NCI-H82 treated with DMSO at 0.1 percent for 48 hours (cell line): ENCODE measurements at regions not wholly inside any gene's neighbourhood (a gene's known extent, or its start where the extent isn't known, plus 50 kb on each side); places are given as distances from the start of the nearest gene placed in this dataset.

ENCODE experiments used
- DNase-seq: peaks from one replicate; lab custom pipeline; 2025; ENCODE audit not compliant: unreplicated experiment; lab: John Stamatoyannopoulos, UW

DNA sequence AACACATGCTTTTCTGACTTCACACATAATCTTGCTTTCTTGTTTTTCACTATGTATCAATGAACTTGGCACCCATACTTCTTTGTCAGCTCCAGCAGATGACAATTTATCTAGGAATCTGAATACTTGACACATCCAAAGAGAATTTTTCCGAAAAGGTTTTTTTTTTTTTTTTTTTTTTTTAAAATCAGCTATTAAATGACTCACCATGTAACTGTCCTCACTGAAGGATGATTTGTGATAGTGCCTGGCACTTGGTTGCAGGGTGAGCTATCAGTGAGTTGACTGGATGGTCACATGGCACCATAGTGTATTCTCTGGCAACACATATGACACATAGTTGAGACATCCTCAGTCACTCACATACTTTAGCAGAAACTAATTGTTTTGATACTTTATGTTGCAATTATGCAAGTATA lies 133.4 kb upstream of the E2F8 start:
- DNase-seq: no peak

- no peak for DNase-seq
Observed at GRCh38 chr11:19372381-19372780, 131.6 kb upstream of the E2F8 start.

GRCh38 chr11:19370100-19370861 lies 129.5 kb upstream of the E2F8 start:
- DNase-seq: no peak

- DNase-seq: no peak
Observed at GRCh38 chr11:19368726-19369375, 128.1 kb upstream of the E2F8 start.

- DNase-seq: no peak
Observed at GRCh38 chr11:19366992-19367709, 126.4 kb upstream of the E2F8 start.

DNA sequence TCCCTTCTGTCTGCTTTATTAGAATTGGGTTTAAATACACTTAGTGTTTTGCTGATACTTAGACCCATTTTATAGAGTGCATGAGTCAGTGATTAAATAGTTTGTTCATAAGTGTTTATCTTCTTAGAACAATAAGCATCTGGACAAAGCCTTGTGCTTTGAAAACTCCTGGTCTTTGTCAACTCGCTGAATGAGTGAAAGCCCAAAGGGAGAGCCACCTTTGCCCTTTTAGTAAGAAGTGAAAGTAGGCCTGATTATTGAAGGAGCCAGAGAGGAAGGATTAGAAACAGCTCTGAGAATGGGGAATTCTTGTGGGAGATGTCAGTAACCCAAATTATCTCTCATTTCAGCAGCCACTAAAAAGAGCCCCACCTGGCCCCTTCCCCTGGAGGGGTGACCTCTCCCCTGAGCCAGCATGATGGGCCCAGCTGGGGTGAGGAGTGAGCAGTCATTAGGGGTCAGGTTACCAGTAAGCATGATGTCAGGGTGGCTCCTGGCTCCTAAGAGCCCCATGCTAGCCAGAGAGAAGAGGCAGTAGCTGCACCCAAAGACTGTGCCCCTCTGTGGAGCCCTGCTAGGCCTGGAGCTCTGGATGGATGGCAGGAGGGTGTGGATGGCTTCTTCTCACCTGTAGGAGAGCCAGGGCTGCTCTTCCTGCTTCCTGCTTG lies 125.1 kb upstream of the E2F8 start:
- no peak for DNase-seq

- DNase-seq: no peak
Observed at GRCh38 chr11:19359221-19360000, 118.7 kb upstream of the E2F8 start.

DNA sequence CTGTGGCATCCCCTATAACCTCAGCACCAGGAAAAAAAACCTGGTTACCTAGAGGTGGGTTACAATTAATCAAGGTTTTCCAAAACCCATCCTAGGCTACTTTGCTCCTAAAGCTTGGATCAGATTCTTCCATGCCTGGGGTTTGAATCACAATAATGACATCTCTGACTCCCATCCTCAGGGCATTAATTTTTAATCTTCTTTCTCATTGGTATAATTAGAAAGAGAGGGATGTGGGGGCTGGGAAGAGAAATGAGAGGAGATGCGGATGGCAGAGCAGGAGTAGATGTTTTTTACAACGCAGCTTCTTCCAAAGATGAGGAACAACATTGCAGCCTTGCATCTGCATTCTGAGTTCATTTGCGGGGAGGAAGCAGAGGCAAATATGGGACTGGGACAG lies 117.2 kb upstream of the E2F8 start:
- DNase-seq: no peak

DNA sequence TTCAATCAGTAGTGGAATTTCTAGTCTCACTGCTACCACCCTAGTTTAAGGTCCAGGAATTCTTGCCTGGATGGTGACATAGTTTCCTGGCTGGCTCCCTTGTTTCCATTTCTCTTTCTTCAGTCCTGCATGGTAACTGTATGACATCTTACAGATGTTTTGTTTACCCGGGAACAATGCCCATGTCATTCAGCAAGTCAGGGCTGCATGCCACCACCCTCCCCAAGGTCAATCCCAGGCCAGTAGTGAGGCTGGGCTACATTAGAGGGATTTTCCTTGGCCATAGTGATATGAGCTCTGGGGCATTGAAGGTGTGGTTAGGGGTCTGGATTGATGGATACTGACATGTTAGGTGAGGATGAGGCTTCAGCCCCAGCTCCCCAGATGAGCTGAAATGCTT lies 114.9 kb upstream of the E2F8 start:
- DNase-seq: no peak

DNA sequence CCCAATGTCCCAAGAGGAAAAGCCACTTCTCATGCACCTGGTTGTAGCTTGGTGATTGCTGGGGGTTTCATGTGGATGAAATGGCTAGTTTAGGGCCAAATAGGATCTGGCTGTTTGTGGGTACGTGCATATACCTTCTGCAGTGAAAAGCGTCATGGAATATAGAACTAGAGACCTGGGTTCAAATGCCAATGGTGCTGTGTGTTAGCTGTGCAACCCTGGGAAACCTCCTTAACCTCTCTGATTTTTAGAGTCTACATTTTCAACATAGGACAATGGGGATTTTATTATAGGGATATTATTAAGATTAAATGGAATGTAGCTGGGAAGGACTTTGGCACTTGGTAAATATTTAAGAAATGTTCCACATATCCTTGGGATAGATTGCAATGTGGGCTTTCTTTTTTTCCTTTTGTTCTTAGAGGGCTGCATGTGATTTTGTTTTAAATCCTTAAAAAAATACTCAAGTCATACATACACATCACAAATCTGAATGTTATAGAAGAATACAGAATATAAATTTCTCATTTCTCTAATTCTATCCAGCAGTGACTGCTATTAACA lies 112.6 kb upstream of the E2F8 start:
- no peak for DNase-seq

DNA sequence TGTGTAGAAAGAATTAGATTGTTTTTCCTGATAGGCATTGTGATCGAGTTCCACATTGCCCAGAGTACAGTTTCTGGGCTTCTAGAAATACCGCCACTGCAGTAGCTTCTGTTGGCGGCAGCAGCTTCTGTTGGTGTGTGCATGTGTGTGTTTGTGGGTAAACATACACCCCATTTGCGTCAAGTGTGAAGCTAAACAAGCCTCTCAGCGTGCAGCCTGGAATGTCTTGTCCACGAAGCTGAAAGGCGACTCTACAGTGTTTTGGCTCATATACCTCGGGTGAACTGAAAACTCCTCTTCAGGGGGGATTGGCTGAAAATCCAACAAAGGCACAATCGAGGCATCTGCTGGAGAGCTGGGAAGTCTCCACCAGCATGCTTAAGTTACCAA lies 112.0 kb upstream of the E2F8 start:
- DNase-seq: no peak

GRCh38 chr11:19352072-19352770 lies 111.5 kb upstream of the E2F8 start:
- DNase-seq: no peak

DNA sequence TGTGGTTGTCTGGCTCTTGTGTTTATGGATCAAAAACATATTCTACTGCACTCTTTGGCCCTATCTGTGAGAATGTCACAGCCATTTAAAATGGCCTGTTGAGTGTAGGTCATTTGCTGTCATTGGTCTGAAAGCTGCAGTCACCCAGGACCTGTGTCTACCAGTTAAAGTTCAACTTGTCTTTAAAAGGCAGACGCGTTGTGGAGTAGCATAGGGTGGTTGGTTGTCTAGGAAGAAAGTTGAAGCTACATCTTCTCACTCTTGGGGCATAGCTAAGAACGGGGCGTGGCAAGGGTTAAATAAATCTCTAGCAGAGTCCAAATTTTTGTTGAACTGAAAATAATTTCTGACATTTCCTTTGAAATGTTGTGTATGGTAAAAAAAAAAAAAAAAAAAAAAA lies 110.7 kb upstream of the E2F8 start:
- DNase-seq: no peak

GRCh38 chr11:19350160-19350559 lies 109.4 kb upstream of the E2F8 start:
- no peak for DNase-seq

- no peak for DNase-seq
Observed at GRCh38 chr11:19349340-19350025, 108.7 kb upstream of the E2F8 start.

DNA sequence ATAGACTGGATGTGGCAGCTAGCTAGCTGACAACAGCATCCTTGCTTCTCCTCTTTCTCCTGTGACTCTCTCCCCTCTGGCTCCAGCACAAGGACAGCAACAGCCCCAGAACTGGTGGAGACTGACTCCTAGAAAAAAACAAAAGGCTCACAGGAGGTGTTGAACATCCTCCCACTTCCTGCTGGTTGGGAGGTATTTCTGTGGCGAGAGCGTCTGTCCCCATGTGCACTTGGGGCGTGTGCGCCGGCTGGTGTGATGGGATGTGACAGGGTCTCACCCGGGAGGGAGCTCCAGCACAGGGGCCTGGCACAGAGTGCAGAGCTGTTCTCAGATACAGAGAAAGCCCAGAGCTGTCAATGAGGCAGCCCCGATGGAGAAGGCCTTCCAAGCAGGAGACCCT lies 107.2 kb upstream of the E2F8 start:
- no peak for DNase-seq

DNA sequence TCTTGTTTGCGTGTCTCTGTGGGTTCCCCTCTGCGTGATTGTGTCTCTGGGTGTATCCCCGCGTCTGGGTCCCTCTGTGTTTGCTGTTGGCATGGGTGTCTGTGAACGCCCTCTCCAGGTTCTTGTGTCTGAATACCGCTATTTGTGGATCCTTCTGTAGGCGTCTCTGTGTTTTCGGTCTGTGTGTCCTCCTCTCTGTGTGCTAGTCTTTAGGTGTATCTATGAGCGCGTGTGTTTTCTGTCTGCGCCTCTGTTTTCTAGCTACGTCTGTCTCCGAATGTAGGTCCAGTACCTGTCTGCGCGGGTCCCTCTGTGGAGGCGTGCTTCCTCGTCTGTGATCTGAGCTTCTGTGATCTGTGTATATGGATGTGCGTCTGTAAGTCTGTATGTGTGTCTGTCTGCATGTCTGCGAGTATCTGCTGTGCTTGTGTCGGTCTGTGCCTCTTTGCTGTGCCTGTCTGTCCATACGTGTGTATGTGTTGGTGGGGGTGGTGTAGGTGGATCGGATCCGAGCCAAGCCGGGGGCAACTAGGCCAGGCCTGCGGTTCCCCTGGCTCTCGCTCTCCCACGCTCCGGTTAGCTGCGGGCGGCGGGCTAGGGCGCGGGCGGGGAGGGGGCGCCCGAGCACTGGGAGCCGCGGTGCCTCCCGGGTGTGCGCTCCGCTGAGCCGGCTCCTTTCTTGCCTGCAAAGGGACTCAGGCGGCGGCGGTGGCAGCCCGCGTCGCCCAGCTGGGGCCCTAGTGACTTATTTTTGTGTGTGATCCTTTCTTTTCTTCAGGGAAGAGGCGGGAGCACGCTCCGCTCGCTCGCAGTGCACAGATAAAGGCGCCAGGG lies 105.3 kb upstream of the E2F8 start:
- DNase-seq: no peak

GRCh38 chr11:19345519-19345847 lies 104.7 kb upstream of the E2F8 start:
- no peak for DNase-seq
